Fibroblast of lung (primary cell): ENCODE measurements at regions not wholly inside any gene's neighbourhood (a gene's known extent, or its start where the extent isn't known, plus 50 kb on each side); places are given as distances from the start of the nearest gene placed in this dataset.

Experiments used
- EZH2 ChIP-seq: IDR thresholded peaks from 2 replicates; pipeline ENCODE4 v1.5.1; 2012; ENCODE audit warnings: low read length, control low read depth, mild to moderate bottlenecking; ENCODE audit errors: missing control alignments
- TF ChIP-seq, protein P1 (sequence below), 2 donors: IDR thresholded peaks in 1 of 2; conservative IDR thresholded peaks in 1 of 2; 1 replicate in 1 of 2; 2 replicates in 1 of 2; pipeline ENCODE4 v1.5.1; 2011 to 2012; ENCODE audit warnings: low read length in 2 of 2, control low read depth in 1 of 2, inconsistent platforms in 1 of 2, low read depth in 1 of 2, mild to moderate bottlenecking in 1 of 2

GRCh38 chr21:20353351-20353750, 644.9 kb upstream of the NCAM2 start:
- TF ChIP-seq, protein P1, sequence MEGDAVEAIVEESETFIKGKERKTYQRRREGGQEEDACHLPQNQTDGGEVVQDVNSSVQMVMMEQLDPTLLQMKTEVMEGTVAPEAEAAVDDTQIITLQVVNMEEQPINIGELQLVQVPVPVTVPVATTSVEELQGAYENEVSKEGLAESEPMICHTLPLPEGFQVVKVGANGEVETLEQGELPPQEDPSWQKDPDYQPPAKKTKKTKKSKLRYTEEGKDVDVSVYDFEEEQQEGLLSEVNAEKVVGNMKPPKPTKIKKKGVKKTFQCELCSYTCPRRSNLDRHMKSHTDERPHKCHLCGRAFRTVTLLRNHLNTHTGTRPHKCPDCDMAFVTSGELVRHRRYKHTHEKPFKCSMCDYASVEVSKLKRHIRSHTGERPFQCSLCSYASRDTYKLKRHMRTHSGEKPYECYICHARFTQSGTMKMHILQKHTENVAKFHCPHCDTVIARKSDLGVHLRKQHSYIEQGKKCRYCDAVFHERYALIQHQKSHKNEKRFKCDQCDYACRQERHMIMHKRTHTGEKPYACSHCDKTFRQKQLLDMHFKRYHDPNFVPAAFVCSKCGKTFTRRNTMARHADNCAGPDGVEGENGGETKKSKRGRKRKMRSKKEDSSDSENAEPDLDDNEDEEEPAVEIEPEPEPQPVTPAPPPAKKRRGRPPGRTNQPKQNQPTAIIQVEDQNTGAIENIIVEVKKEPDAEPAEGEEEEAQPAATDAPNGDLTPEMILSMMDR (conservative IDR thresholded peaks at IDR 0.05 in 1 of 2, IDR thresholded peaks at IDR 0.05 in 1 of 2; ENCODE audit: low read depth in 1 of 2, low read length in 2 of 2), result no peak
- no peak for TF ChIP-seq EZH2
